Lower leg skin (tissue), 3 donors: ENCODE measurements at regions not wholly inside any gene's neighbourhood (a gene's known extent, or its start where the extent isn't known, plus 50 kb on each side); places are given as distances from the start of the nearest gene placed in this dataset.

Experiments used
- CTCF ChIP-seq, 3 donors: fragments of 450-650 bp; IDR thresholded peaks; one replicate each; pipeline ENCODE4 v1.5.1; 2016; ENCODE audit warnings: antibody characterized with exemption in 3 of 3, mild to moderate bottlenecking in 3 of 3, moderate library complexity in 2 of 3
- POLR2A ChIP-seq, 2 donors: fragments of 450-650 bp; IDR thresholded peaks; one replicate each; pipeline ENCODE4 v1.6.1; 2016 to 2017; ENCODE audit warnings: antibody characterized with exemption in 2 of 2, mild to moderate bottlenecking in 1 of 2, moderate library complexity in 1 of 2

GRCh38 chr2:111661286-111661940 lies 222.6 kb downstream of the ANAPC1 start:
- TF ChIP-seq CTCF (IDR thresholded peaks at IDR 0.05) (no peak), POLR2A (IDR thresholded peaks at IDR 0.05) (no peak)
